ENCODE measurements at regions not wholly inside any gene's neighbourhood (a gene's known extent, or its start where the extent isn't known, plus 50 kb on each side); places are given as distances from the start of the nearest gene placed in this dataset.
A peak's percentile ranks its signal among the peaks of the same experiment; 100 is the strongest.

DNA sequence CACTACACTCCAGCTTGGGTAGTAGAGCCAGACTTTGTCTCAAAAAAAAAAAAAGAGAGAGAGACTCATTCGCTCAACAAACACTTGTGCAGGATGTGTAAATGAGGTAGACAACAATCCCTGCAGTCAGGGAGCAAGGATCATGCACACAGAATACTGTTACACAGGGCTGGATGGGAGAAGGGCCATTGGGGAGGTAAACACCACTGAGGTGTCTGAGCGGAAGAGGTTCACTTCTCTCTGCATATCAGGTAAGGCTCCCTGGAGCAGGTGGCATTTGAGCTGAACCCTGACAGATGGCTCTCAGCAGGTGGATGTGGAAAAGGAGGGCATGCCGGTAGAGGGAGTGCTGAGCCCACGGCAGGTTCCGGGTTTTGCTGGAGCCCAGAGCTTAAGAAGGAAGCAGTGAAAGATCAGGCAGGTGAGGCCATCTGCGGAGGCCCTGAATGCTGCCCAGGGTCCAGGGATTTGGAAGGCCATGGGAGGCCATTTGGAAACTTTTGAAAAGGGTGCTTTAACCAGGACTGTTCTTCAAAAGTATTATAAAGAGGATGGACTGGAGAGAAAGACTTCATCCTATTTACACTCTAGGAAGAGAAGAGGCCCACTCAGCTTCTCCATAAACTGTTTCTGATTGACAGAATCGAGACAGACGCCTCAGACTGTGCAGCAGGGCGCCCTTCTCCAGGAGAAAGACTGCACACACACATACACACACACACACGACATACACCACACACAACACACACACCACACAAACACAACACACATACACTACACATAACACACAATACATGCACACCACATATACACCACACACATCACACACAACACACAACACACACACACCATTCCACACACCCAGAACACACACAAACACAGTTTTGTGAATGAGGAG is 199.4 kb downstream of the USP12 start:
- H3K36me3 ChIP-seq: no peaks in the 10 kb centered on the region
- in situ Hi-C loops (cut with MboI; ENCODE audit: low pct_ligation_motif_present in 1 of 4, low pct_unique_long_range_greater_than_20kb in 1 of 4, low sequenced_read_pairs in 3 of 4): no loop called here
- peak in 2 of 3 donors; percentile 34 to 49 for TF ChIP-seq POLR2AphosphoS5 (IDR thresholded peaks at IDR 0.05)
- no peak for TF ChIP-seq POLR2A (IDR thresholded peaks at IDR 0.05)
- TF ChIP-seq, protein P1, sequence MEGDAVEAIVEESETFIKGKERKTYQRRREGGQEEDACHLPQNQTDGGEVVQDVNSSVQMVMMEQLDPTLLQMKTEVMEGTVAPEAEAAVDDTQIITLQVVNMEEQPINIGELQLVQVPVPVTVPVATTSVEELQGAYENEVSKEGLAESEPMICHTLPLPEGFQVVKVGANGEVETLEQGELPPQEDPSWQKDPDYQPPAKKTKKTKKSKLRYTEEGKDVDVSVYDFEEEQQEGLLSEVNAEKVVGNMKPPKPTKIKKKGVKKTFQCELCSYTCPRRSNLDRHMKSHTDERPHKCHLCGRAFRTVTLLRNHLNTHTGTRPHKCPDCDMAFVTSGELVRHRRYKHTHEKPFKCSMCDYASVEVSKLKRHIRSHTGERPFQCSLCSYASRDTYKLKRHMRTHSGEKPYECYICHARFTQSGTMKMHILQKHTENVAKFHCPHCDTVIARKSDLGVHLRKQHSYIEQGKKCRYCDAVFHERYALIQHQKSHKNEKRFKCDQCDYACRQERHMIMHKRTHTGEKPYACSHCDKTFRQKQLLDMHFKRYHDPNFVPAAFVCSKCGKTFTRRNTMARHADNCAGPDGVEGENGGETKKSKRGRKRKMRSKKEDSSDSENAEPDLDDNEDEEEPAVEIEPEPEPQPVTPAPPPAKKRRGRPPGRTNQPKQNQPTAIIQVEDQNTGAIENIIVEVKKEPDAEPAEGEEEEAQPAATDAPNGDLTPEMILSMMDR (IDR thresholded peaks at IDR 0.05): peak; percentile 24 to 75 (median 54)
- no peak overlapping the region for H3K4me3 ChIP-seq
- DNase-seq: peak; percentile 80
- H3K27me3 ChIP-seq: no peaks in the 10 kb centered on the region
- H3K27ac ChIP-seq: peak overlapping the region; percentile 76 to 84 (median 84)
- H3K9me3 ChIP-seq: no peaks in the 10 kb centered on the region
- peaks cover 5 to 56% (median 28%) of the 10 kb centered on the region in 4 donors for H3K4me1 ChIP-seq
- WGBS, 2 donors (ENCODE audit: low coverage in 1 of 2): 36 to 74% methylated on average over 4 to 10 of the region's 10 CpGs
- intact Hi-C loops (cut with DNase I; ENCODE audit: low total_unique reads): no loop called here

DNA sequence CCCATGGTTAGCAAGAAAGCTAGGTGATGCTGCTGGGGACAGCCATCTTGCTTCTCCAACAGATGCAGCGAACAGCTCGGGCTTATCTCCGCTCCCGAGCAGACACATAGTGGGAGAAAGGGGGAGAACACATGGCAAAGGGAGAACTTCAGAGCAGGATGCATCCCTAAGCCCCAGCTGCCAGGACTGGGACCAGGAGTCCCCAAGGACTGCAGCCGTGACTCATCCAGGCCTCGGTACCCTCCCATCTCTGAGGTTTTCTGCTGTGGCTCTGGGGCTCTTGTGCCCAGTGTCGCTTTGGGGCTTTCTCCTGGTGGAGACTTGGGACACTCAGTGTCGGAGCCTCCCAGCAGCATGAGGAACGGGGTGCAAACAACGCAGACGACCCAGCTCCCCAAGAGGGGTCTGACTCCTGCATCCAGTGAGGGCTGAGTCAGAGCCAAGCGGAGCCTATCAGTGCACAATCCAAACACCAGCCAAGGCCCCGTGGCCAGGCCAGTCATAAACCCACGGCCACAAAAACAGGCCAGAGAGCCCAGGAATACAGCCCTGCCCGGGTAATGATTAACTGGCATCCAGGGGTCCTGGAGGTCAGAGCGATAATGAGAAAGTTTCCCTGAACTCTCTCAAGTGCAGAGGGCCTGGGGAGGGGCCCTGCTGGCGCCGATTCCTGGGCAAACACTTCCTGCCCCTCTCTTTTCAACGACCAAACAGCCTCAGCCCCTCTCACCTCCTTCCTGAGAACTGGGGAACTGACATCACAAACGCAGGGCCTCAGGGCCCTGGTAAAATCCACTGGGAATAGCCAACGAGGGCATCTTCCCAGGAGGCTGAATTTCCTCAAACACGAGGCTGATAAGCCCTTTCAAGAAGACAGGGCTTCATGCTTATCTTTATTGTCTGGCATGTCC is 202.9 kb downstream of the USP12 start:
- H3K4me3 ChIP-seq: no peak overlapping the region
- in situ Hi-C loops (cut with MboI; ENCODE audit: low pct_ligation_motif_present in 1 of 4, low pct_unique_long_range_greater_than_20kb in 1 of 4, low sequenced_read_pairs in 3 of 4) (loop anchor here in 1 of 4 donors (10.0 kb wide), 1 partner anchor 1006 kb away; no protein-coding TSS in a partner anchor), intact Hi-C loops (cut with DNase I; ENCODE audit: low total_unique reads) (no loop called here)
- TF ChIP-seq EP300 (IDR thresholded peaks at IDR 0.05; ENCODE audit: low read depth) (no peak), POLR2AphosphoS5 (IDR thresholded peaks at IDR 0.05) (peak in 1 of 3 donors; percentile 6), POLR2A (IDR thresholded peaks at IDR 0.05) (peak; percentile 13)
- TF ChIP-seq, protein P1 (IDR thresholded peaks at IDR 0.05): no peak
- H3K9me3 ChIP-seq: no peaks in the 10 kb centered on the region
- peak overlapping the region; percentile 76 to 84 (median 84) for H3K27ac ChIP-seq
- WGBS, 2 donors (ENCODE audit: low coverage in 1 of 2): 54% methylated on average over 22 of the region's 22 CpGs; no CpG with 5 or more reads in 1 of the 2 donors
- H3K27me3 ChIP-seq: no peaks in the 10 kb centered on the region
- peak; percentile 86 for DNase-seq
- H3K4me1 ChIP-seq: peaks cover 18 to 81% (median 44%) of the 10 kb centered on the region in 4 donors
- H3K36me3 ChIP-seq: no peaks in the 10 kb centered on the region

DNA sequence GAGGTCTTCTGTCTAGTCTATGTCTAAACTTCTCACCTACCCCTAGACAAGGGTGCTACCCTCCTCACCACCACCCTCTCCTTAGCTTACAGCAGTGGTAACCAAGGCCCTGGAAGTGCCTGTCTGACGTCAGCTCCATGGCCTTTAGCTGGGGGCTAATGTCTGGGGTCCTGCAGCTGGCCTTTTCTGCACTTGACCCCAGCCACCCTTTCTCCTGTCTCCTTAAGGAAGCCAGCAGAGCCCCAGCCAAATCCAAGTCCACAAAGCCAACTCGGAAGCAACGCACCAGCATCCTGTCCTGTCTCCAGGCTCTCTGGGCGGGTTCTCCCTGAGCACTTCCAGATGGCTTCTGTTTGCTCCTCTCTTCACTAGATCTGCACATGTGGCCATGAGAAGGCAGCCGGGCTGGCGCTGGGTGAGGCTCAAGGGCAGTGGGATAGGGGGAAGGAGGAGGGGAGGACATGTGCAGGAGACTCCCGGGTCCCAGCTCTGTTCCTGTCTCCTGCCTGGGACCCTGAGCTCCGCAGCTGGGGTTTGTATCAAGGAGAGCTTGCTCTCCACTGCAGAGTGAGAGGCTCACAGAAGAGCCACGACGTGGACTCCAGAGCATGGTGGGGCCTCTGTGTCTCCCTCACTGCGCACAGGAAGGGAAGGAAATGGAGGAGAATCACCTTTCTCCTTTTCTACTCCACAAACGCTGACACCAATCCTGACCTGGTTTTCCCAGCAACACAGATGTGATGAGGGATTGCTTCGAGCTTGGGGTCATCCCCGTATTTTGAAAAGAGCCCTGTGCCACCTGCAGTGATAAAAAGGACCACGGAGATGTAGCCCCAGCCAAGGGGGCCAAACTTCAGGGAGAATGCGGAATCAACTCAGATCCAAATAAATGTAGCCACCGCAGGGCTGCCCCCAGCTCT is 204.2 kb downstream of the USP12 start:
- Histone ChIP-seq H3K4me1 (peaks cover 18 to 94% (median 53%) of the 10 kb centered on the region in 4 donors), H3K4me3 (no peak overlapping the region), H3K9me3 (no peaks in the 10 kb centered on the region), H3K27ac (peak overlapping the region; percentile 76 to 84 (median 84)), H3K27me3 (no peaks in the 10 kb centered on the region), H3K36me3 (no peaks in the 10 kb centered on the region)
- intact Hi-C loops (cut with DNase I; ENCODE audit: low total_unique reads): no loop called here
- in situ Hi-C loops (cut with MboI; ENCODE audit: low pct_ligation_motif_present in 1 of 4, low pct_unique_long_range_greater_than_20kb in 1 of 4, low sequenced_read_pairs in 3 of 4): loop anchor here in 1 of 4 donors (10.0 kb wide), 1 partner anchor 1007 kb away; no protein-coding TSS in a partner anchor
- no peak for TF ChIP-seq POLR2A (IDR thresholded peaks at IDR 0.05)
- peak; percentile 13 to 67 (median 14) for TF ChIP-seq POLR2AphosphoS5 (IDR thresholded peaks at IDR 0.05)
- WGBS, 2 donors (ENCODE audit: low coverage in 1 of 2): 63% methylated on average over 4 to 16 of the region's 17 CpGs
- no peak for DNase-seq

DNA sequence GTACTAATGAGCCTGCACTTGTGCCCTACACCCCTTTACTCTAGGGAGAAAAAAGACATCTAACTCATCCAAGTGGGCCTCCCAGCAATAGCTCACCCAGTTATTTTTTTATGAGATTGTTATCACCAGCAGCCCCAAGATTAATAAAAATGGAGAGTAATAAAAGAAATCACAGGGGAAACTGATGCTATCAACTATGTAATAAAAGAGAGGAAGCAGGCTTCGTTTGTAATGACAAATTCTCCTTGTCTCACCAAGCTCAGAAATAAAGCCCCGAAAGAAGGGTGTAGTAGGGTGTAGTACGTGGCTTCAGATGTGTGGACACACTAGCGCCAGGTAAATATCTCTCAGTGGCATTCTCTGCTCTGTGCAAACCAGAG is 204.9 kb downstream of the USP12 start:
- H3K27ac ChIP-seq: peak overlapping the region; percentile 76 to 84 (median 84)

More for the DNA sequence above, 204.9 kb downstream of the USP12 start:
- no peak for TF ChIP-seq POLR2AphosphoS5 (IDR thresholded peaks at IDR 0.05)
- TF ChIP-seq, protein P1 (IDR thresholded peaks at IDR 0.05): no peak
- TF ChIP-seq POLR2A (IDR thresholded peaks at IDR 0.05): no peak
- TF ChIP-seq EP300 (IDR thresholded peaks at IDR 0.05; ENCODE audit: low read depth): no peak
- H3K4me3 ChIP-seq: no peak overlapping the region
- no peaks in the 10 kb centered on the region for H3K9me3 ChIP-seq
- peaks cover 18 to 95% (median 57%) of the 10 kb centered on the region in 4 donors for H3K4me1 ChIP-seq
- intact Hi-C loops (cut with DNase I; ENCODE audit: low total_unique reads): no loop called here
- DNase-seq: no peak
- WGBS, 2 donors (ENCODE audit: low coverage in 1 of 2): 60 to 66% methylated on average over 4 of the region's 4 CpGs
- H3K27me3 ChIP-seq: no peaks in the 10 kb centered on the region
- no peaks in the 10 kb centered on the region for H3K36me3 ChIP-seq
- in situ Hi-C loops (cut with MboI; ENCODE audit: low pct_ligation_motif_present in 1 of 4, low pct_unique_long_range_greater_than_20kb in 1 of 4, low sequenced_read_pairs in 3 of 4): loop anchor here in 1 of 4 donors (10.0 kb wide), 1 partner anchor 1008 kb away; no protein-coding TSS in a partner anchor

All from transverse colon (tissue), 4 donors.